AG09309 (cell line): ENCODE measurements at regions not wholly inside any gene's neighbourhood (a gene's known extent, or its start where the extent isn't known, plus 50 kb on each side); places are given as distances from the start of the nearest gene placed in this dataset.

ENCODE experiments used
- DNase-seq: peaks from one replicate; pipeline ENCODE4 v3.0.0-alpha.2; 2010; ENCODE audit warnings: low read depth
- H3K4me3 ChIP-seq: 2 replicates; pipeline ENCODE4 v1.5.1; 2011; ENCODE audit warnings: mild to moderate bottlenecking, low read depth, low read length, moderate library complexity; ENCODE audit not compliant: control insufficient read depth
- CTCF ChIP-seq: IDR thresholded peaks from 2 replicates; pipeline ENCODE4 v1.5.1; 2011; ENCODE audit warnings: mild to moderate bottlenecking, low read depth, low read length, inconsistent platforms; ENCODE audit not compliant: insufficient read depth, control insufficient read depth; ENCODE audit errors: missing control alignments

GRCh38 chr6:51526049-51526448, 561.4 kb downstream of the PKHD1 start:
- no peak for TF ChIP-seq CTCF
- DNase-seq, result no peak
- no peak overlapping the region for H3K4me3 ChIP-seq

GRCh38 chr6:51526922-51527321, 560.5 kb downstream of the PKHD1 start:
- TF ChIP-seq CTCF, result no peak
- no peak for DNase-seq
- no peak overlapping the region for H3K4me3 ChIP-seq

GRCh38 chr6:51528556-51528955, 558.9 kb downstream of the PKHD1 start:
- DNase-seq, result no peak
- H3K4me3 ChIP-seq, result no peak overlapping the region
- TF ChIP-seq CTCF, result no peak

GRCh38 chr6:51529240-51529639, 558.2 kb downstream of the PKHD1 start:
- no peak for TF ChIP-seq CTCF
- no peak overlapping the region for H3K4me3 ChIP-seq
- DNase-seq, result no peak

GRCh38 chr6:51531623-51532022, 555.8 kb downstream of the PKHD1 start:
- no peak for TF ChIP-seq CTCF
- H3K4me3 ChIP-seq, result no peak overlapping the region
- DNase-seq, result no peak

- no peak for DNase-seq
- no peak for TF ChIP-seq CTCF
- H3K4me3 ChIP-seq, result no peak overlapping the region
These were observed 553.5 kb downstream of the PKHD1 start for GRCh38 chr6:51533962-51534361.

GRCh38 chr6:51535327-51535726, 552.1 kb downstream of the PKHD1 start:
- H3K4me3 ChIP-seq, result no peak overlapping the region
- no peak for DNase-seq
- no peak for TF ChIP-seq CTCF
